Fibroblast of villous mesenchyme (primary cell): ENCODE measurements at regions not wholly inside any gene's neighbourhood (a gene's known extent, or its start where the extent isn't known, plus 50 kb on each side); places are given as distances from the start of the nearest gene placed in this dataset.
A peak's percentile ranks its signal among the peaks of the same experiment; 100 is the strongest.

ENCODE experiments used
- DNase-seq: peaks from one replicate; pipeline ENCODE4 v3.0.0-alpha.2; 2010; ENCODE audit warnings: low read depth
- H3K4me3 ChIP-seq: 2 replicates; pipeline ENCODE4 v1.5.1; 2011; ENCODE audit warnings: low read depth, mild to moderate bottlenecking, low read length
- TF ChIP-seq, protein P1 (sequence below): IDR thresholded peaks from 2 replicates; pipeline ENCODE4 v1.5.1; 2012; ENCODE audit warnings: low read depth, mild to moderate bottlenecking, low read length; ENCODE audit not compliant: insufficient read depth

DNA sequence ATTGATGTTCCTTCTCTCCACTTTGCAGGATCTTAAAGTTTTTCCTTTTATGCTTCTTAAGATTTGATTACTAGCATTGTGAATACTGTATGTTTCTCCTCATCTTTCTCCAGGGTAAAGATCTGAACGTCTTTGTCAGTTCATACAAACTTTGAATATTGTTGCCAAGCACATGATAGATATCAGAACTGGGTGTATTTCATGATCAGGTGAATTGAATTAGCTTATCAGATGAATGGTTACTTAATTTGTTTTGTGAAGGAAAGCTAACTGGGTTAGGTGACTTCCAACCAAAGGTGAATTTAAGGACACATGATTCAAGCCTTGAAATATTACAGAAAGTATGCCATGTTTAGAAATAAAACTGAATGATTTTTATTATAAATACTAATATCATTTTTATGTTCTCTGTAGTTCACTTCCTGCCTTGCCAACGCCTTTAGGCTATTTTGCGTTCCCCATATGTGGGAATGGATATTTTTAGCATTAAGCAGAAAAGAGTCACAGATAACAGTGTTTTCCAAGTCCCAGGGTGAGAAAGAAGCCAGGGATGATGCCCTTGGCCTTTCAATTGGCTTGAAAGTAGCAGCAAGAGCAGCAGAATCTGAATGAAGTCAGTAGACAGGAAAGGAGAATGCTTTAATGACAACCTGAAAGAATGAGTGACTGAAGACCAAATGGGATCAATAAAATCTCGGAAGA is 752.1 kb downstream of the NCAM2 start:
- no peak for DNase-seq

DNA sequence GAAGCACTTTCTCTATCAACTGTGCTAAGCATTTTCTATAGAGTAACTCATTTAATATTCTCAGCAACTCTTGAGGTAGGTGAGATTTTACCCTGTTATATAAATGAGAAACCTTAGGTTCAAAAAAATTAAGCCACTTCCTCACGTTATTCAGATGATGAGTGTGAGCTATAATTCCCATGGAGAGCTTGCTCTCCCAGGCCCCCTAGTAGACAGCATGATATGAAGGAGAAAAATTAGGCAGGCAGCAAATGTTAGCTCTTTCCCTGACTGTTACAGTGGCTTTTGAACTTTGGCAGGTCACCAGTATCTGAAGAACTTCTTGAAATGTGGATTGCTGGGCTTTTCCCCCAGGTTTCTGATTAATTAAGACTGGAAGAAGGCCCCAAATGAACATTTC is 753.1 kb downstream of the NCAM2 start:
- no peak overlapping the region for H3K4me3 ChIP-seq
- DNase-seq = peak; percentile 17
- TF ChIP-seq, protein P1, sequence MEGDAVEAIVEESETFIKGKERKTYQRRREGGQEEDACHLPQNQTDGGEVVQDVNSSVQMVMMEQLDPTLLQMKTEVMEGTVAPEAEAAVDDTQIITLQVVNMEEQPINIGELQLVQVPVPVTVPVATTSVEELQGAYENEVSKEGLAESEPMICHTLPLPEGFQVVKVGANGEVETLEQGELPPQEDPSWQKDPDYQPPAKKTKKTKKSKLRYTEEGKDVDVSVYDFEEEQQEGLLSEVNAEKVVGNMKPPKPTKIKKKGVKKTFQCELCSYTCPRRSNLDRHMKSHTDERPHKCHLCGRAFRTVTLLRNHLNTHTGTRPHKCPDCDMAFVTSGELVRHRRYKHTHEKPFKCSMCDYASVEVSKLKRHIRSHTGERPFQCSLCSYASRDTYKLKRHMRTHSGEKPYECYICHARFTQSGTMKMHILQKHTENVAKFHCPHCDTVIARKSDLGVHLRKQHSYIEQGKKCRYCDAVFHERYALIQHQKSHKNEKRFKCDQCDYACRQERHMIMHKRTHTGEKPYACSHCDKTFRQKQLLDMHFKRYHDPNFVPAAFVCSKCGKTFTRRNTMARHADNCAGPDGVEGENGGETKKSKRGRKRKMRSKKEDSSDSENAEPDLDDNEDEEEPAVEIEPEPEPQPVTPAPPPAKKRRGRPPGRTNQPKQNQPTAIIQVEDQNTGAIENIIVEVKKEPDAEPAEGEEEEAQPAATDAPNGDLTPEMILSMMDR = peak; percentile 66

More for the DNA sequence above, 752.1 kb downstream of the NCAM2 start:
- TF ChIP-seq, protein P1 = no peak
- no peak overlapping the region for H3K4me3 ChIP-seq

DNA sequence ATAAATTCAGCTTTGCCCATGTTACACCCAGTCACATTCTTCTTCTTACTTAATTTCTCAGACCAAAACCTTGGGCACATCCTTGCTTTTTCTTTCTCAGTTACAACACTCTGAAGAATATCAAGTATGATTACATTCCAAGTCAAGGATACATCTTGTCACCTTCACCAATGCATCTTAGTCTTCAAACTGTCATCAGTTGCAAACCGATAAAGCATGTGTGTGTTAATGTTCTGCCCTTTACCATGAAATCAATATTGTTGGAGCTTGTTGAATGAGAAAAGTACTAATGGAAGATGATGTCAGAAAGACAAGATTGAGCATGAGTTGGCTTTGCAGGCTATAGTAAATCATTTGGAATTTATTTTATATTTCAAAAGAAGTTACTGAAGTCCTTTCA is 764.6 kb downstream of the NCAM2 start:
- DNase-seq = no peak
- TF ChIP-seq, protein P1 = no peak
- no peak overlapping the region for H3K4me3 ChIP-seq

DNA sequence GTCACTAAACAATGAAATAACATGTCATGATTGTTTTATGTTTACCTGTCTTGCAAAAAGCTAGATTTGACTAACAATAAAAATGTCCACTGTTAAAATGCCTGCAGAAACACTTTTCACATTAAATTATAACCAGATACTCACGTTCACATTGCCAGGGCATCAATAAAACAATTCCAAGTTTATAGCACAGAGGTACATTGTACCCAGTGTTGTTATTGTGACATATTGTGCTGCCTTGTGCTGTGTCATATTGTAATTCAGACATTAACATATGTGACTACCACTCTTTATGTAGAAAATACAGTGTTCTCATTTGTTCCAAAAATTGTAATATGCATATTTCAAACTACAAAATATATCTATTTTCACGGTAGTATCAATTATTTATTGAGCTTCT is 766.1 kb downstream of the NCAM2 start:
- TF ChIP-seq, protein P1 = no peak
- no peak overlapping the region for H3K4me3 ChIP-seq
- no peak for DNase-seq

DNA sequence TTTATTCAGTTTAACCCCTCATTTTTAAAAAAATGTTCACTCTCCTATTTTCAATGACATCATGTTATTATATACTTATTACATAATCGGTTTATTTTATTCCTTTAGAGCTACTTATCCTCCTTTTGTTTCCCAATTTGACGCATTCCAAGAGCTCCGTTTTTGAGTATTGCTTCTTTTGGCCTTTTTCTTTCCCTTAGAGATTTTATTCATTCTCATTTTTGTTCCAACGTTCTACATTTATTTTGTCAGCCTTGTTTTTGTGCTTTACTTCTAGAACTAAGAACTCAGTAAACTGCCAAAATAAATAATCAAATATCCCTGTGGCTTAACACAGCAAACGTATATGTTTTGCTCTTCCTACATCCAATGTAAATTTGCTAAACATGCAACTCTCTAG is 769.1 kb downstream of the NCAM2 start:
- no peak for DNase-seq
- TF ChIP-seq, protein P1 = no peak
- no peak overlapping the region for H3K4me3 ChIP-seq

DNA sequence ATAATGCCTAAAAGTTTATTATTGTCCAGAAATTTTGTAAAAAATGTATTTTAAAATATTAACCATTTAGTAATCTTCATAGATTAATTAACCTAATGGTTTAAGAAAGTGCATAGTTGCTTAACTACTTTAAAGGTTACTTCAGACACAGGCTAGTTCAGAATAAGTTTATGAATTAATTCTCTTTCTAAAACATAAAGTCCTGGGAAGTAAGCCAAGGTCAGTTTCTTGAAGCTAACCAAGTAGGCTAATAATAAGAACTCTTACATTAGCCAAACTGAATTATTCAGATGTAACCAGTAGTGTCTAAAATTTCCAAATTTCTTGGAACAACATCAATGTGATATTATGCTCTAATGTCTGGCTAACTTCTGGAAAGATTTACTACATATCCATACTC is 790.4 kb downstream of the NCAM2 start:
- DNase-seq = no peak
- H3K4me3 ChIP-seq = no peak overlapping the region
- TF ChIP-seq, protein P1 = no peak

DNA sequence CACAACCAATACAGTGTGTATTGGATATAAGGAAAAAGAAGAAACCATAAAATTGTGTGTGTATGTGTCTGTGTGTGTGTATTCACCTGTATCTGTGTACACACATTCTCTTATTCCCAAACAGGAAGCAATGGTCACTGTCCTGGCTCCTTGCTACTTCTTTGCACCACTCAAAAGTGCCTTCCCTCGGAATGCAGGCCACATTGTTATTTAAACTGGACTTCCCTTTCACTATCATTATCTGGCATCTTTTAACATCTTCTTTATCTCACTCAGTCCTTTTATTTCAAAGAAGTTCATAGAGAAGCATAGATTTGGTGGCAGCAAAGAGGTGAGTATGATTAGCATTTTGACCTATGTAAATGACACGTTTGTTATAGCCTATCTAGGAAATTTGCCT is 803.7 kb downstream of the NCAM2 start:
- DNase-seq = no peak
- H3K4me3 ChIP-seq = no peak overlapping the region
- TF ChIP-seq, protein P1 = no peak
